ENCODE measurements at regions not wholly inside any gene's neighbourhood (a gene's known extent, or its start where the extent isn't known, plus 50 kb on each side); places are given as distances from the start of the nearest gene placed in this dataset.

GRCh38 chr4:128635141-128635954 lies 174.2 kb upstream of the JADE1 start (continued):
- TF ChIP-seq, protein P1, sequence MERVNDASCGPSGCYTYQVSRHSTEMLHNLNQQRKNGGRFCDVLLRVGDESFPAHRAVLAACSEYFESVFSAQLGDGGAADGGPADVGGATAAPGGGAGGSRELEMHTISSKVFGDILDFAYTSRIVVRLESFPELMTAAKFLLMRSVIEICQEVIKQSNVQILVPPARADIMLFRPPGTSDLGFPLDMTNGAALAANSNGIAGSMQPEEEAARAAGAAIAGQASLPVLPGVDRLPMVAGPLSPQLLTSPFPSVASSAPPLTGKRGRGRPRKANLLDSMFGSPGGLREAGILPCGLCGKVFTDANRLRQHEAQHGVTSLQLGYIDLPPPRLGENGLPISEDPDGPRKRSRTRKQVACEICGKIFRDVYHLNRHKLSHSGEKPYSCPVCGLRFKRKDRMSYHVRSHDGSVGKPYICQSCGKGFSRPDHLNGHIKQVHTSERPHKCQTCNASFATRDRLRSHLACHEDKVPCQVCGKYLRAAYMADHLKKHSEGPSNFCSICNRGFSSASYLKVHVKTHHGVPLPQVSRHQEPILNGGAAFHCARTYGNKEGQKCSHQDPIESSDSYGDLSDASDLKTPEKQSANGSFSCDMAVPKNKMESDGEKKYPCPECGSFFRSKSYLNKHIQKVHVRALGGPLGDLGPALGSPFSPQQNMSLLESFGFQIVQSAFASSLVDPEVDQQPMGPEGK (CRISPR knock-in tag; IDR thresholded peaks at IDR 0.05; ENCODE audit: borderline replicate concordance), result no peak
- TF ChIP-seq ZNF408 (CRISPR knock-in tag; IDR thresholded peaks at IDR 0.05; ENCODE audit: low read depth) (no peak), POLR2B (IDR thresholded peaks at IDR 0.05; ENCODE audit: low read depth, partially characterized antibody) (no peak), STAT5A (IDR thresholded peaks at IDR 0.05; ENCODE audit: borderline replicate concordance, low read length) (no peak), DMBX1 (CRISPR knock-in tag; IDR thresholded peaks at IDR 0.05; ENCODE audit: borderline replicate concordance) (peak; percentile 36; the same call in 1 of the 2 replicates), ZNF217 (CRISPR knock-in tag; IDR thresholded peaks at IDR 0.05) (no peak), ZNF518B (CRISPR knock-in tag; IDR thresholded peaks at IDR 0.05) (no peak), ZHX1 (conservative IDR thresholded peaks at IDR 0.05; ENCODE audit: low read length) (no peak), PPARD (CRISPR knock-in tag; IDR thresholded peaks at IDR 0.05) (no peak), RBM17 (IDR thresholded peaks at IDR 0.05; ENCODE audit: borderline replicate concordance, low read depth, low read length) (no peak), BRD9 (IDR thresholded peaks at IDR 0.05; ENCODE audit: low read depth, partially characterized antibody) (no peak), ZNF561 (CRISPR knock-in tag; conservative IDR thresholded peaks at IDR 0.05) (no peak), PRMT5 (CRISPR knock-in tag; IDR thresholded peaks at IDR 0.05) (no peak), E2F4 (CRISPR knock-in tag; IDR thresholded peaks at IDR 0.05; ENCODE audit: low read depth) (no peak), ZZZ3 (IDR thresholded peaks at IDR 0.05) (no peak)
- TF ChIP-seq, protein P2, sequence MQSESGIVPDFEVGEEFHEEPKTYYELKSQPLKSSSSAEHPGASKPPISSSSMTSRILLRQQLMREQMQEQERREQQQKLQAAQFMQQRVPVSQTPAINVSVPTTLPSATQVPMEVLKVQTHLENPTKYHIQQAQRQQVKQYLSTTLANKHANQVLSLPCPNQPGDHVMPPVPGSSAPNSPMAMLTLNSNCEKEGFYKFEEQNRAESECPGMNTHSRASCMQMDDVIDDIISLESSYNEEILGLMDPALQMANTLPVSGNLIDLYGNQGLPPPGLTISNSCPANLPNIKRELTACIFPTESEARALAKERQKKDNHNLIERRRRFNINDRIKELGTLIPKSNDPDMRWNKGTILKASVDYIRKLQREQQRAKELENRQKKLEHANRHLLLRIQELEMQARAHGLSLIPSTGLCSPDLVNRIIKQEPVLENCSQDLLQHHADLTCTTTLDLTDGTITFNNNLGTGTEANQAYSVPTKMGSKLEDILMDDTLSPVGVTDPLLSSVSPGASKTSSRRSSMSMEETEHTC (IDR thresholded peaks at IDR 0.05), result peak; percentile 72
